ENCODE measurements at regions not wholly inside any gene's neighbourhood (a gene's known extent, or its start where the extent isn't known, plus 50 kb on each side); places are given as distances from the start of the nearest gene placed in this dataset.
A peak's percentile ranks its signal among the peaks of the same experiment; 100 is the strongest.
"Not testable (repeated sequence)": the region's sequence is repeated elsewhere in the genome, so short reads cannot be mapped to it uniquely, and the experiment has no call there.

DNA sequence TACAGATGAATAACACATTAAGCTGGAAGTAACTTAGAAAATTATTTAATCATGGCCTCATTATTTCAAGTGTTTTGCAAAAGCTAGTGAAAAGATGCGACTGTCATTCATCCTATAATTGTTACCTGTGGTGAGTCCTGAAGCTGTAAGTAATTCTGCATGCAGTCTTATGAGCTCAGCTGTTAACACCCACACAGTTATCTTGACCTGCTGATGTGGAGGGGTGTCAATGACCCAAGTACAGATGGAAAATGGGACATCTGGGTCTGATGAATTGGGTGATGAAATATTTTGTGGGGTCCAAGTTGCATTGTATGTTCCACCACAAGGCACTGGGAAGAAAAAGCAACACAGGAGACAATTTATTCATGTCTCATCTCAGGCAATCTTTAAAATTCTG lies 68.9 kb downstream of the OR13A1 start:
- no peak for DNase-seq (ENCODE audit: low spot score)
- FAIRE-seq, result no peak

- DNase-seq (ENCODE audit: low spot score) (peak; percentile 38), FAIRE-seq (peak; percentile 42)
Measured at GRCh38 chr10:45249978-45250693, 65.3 kb downstream of the OR13A1 start.

- not testable (repeated sequence) for DNase-seq (ENCODE audit: low spot score); FAIRE-seq
Measured at GRCh38 chr10:45250694-45251075, 64.7 kb downstream of the OR13A1 start.
